Rectal smooth muscle tissue (tissue), 1 donor: ENCODE measurements at regions not wholly inside any gene's neighbourhood (a gene's known extent, or its start where the extent isn't known, plus 50 kb on each side); places are given as distances from the start of the nearest gene placed in this dataset.
"Not testable (repeated sequence)": the region's sequence is repeated elsewhere in the genome, so short reads cannot be mapped to it uniquely, and the experiment has no call there.

Experiments
- H3K27ac ChIP-seq: one replicate; pipeline ENCODE4 v1.7.0; 2013; ENCODE audit warnings: low read depth, low read length, inconsistent platforms
- H3K27me3 ChIP-seq: one replicate; pipeline ENCODE4 v1.7.0; 2013; ENCODE audit warnings: low read length; ENCODE audit not compliant: control insufficient read depth, insufficient read depth
- H3K36me3 ChIP-seq: one replicate; pipeline ENCODE4 v1.7.0; 2013; ENCODE audit warnings: low read length; ENCODE audit not compliant: control insufficient read depth, insufficient read depth
- H3K4me1 ChIP-seq: one replicate; pipeline ENCODE4 v1.7.0; 2013; ENCODE audit warnings: low read length; ENCODE audit not compliant: control insufficient read depth, insufficient read depth
- H3K4me3 ChIP-seq: one replicate; pipeline ENCODE4 v1.7.0; 2013; ENCODE audit warnings: low read length
- H3K9ac ChIP-seq: one replicate; pipeline ENCODE4 v1.7.0; 2013; ENCODE audit warnings: low read length

DNA sequence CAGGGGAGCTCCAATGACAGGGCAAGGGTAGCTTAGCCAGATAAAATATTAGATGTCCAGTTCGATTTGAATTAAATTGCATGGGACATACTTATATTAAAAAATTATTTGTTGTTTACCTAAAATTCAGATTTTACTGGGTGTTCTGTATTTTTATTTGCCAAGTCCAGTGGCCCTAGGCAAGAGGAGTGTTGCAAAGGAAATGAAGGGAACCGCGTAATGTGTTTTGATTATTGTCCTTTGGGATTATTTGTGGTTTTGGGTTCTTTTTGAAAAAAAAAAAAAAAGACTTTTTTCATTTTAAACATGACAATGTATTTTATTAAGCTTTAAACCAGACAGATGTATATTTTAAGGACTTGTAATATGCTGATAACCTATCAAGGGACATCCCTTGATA lies 179.3 kb downstream of the C9orf152 start:
- no peaks in the 10 kb centered on the region for H3K27me3 ChIP-seq
- H3K4me3 ChIP-seq, result no peak overlapping the region
- H3K36me3 ChIP-seq, result no peaks in the 10 kb centered on the region
- no peak overlapping the region for H3K27ac ChIP-seq
- H3K9ac ChIP-seq, result no peak overlapping the region
- no peaks in the 10 kb centered on the region for H3K4me1 ChIP-seq

GRCh38 chr9:110029429-110029955 lies 178.5 kb downstream of the C9orf152 start:
- Histone ChIP-seq H3K4me3 (no peak overlapping the region), H3K36me3 (no peaks in the 10 kb centered on the region), H3K27me3 (no peaks in the 10 kb centered on the region), H3K27ac (no peak overlapping the region), H3K9ac (no peak overlapping the region), H3K4me1 (no peaks in the 10 kb centered on the region)

- H3K4me3 ChIP-seq, result no peak overlapping the region
- H3K4me1 ChIP-seq, result no peaks in the 10 kb centered on the region
- H3K27ac ChIP-seq, result no peak overlapping the region
- no peak overlapping the region for H3K9ac ChIP-seq
- H3K36me3 ChIP-seq, result no peaks in the 10 kb centered on the region
- no peaks in the 10 kb centered on the region for H3K27me3 ChIP-seq
Measured at GRCh38 chr9:110029956-110030480, 177.9 kb downstream of the C9orf152 start.

- no peak overlapping the region for H3K4me3 ChIP-seq
- no peaks in the 10 kb centered on the region for H3K4me1 ChIP-seq
- H3K9ac ChIP-seq, result no peak overlapping the region
- H3K27ac ChIP-seq, result no peak overlapping the region
- no peaks in the 10 kb centered on the region for H3K27me3 ChIP-seq
- no peaks in the 10 kb centered on the region for H3K36me3 ChIP-seq
Measured at GRCh38 chr9:110030632-110031031, 177.3 kb downstream of the C9orf152 start.

GRCh38 chr9:110031511-110032173 lies 176.3 kb downstream of the C9orf152 start:
- Histone ChIP-seq H3K4me3 (no peak overlapping the region), H3K9ac (no peak overlapping the region), H3K4me1 (no peaks in the 10 kb centered on the region), H3K27ac (no peak overlapping the region), H3K36me3 (no peaks in the 10 kb centered on the region), H3K27me3 (no peaks in the 10 kb centered on the region)

GRCh38 chr9:110032532-110032931 lies 175.4 kb downstream of the C9orf152 start:
- H3K4me3 ChIP-seq, H3K9ac ChIP-seq, H3K27ac ChIP-seq, H3K36me3 ChIP-seq, H3K27me3 ChIP-seq, H3K4me1 ChIP-seq: not testable (repeated sequence)

DNA sequence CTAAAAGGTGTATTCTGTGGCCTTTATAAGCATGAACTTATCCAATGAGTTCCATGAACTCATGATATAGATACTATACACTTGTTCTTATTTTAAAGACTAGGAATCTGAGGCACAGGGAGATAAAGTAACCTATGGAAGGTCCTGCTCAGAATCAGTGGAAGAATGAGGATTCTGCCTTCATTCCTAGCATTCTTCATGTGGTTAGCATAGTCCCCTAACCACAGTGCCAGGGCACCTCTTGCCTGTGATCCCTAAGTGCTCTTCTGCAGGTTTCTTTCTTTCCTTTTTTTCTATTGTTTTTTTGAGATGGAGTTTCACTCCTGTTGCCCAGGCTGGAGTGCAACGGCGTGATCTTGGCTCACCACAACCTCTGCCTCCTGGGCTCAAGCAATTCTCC lies 174.1 kb downstream of the C9orf152 start:
- no peaks in the 10 kb centered on the region for H3K27me3 ChIP-seq
- H3K4me1 ChIP-seq, result no peaks in the 10 kb centered on the region
- no peak overlapping the region for H3K27ac ChIP-seq
- no peak overlapping the region for H3K9ac ChIP-seq
- no peak overlapping the region for H3K4me3 ChIP-seq
- no peaks in the 10 kb centered on the region for H3K36me3 ChIP-seq

DNA sequence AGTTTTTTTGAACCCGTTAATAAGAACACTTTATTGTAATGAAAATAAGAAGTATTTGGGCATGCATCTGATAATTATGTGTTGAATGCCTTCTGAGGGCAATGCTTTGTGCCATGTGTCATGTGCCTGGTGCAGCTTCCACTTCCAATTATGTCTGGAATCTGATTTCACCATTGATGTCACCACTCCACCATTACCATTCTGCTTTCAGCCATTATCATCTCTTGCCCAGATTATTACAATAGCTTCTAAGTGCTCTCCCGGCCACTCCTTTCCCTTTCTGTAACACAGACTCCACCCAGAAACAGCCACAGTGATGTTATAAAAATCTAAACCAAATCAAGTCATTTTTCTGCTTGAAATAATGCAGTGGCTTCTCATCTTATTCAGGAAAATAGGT lies 171.7 kb downstream of the C9orf152 start:
- no peaks in the 10 kb centered on the region for H3K4me1 ChIP-seq
- no peak overlapping the region for H3K9ac ChIP-seq
- H3K27ac ChIP-seq, result no peak overlapping the region
- no peaks in the 10 kb centered on the region for H3K27me3 ChIP-seq
- no peak overlapping the region for H3K4me3 ChIP-seq
- H3K36me3 ChIP-seq, result no peaks in the 10 kb centered on the region

DNA sequence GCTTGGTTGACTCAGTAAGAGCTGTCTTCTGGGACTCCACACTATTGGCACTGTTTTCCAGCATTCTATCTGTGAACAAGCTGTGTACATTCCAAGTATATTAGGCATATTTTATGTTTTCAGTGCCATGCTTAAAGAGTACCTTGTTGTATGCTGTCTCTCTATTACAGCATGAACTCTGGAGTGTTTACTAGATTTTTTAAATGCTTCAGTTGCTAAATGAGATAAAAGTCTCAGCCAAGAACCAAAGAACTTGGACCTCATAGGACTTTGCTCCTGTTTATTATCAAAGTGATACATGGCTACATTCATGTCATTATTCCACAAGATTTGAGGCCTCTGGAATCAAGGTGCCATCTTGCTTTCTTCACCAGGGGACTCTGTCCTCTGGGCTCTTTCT lies 167.2 kb downstream of the C9orf152 start:
- H3K27me3 ChIP-seq, result no peaks in the 10 kb centered on the region
- H3K4me3 ChIP-seq, result no peak overlapping the region
- H3K4me1 ChIP-seq, result no peaks in the 10 kb centered on the region
- H3K9ac ChIP-seq, result no peak overlapping the region
- H3K36me3 ChIP-seq, result no peaks in the 10 kb centered on the region
- H3K27ac ChIP-seq, result no peak overlapping the region

GRCh38 chr9:110041452-110041851 lies 166.5 kb downstream of the C9orf152 start:
- H3K27me3 ChIP-seq, result no peaks in the 10 kb centered on the region
- no peaks in the 10 kb centered on the region for H3K36me3 ChIP-seq
- H3K9ac ChIP-seq, result no peak overlapping the region
- no peak overlapping the region for H3K4me3 ChIP-seq
- no peaks in the 10 kb centered on the region for H3K4me1 ChIP-seq
- no peak overlapping the region for H3K27ac ChIP-seq

- peak overlapping the region; percentile 52 for H3K4me3 ChIP-seq
Measured at GRCh38 chr9:110047232-110047954, 160.6 kb downstream of the C9orf152 start.

GRCh38 chr9:110047955-110048402 lies 160.0 kb downstream of the C9orf152 start:
- Histone ChIP-seq H3K9ac (no peak overlapping the region), H3K4me1 (peaks cover 2% of the 10 kb centered on the region), H3K36me3 (no peaks in the 10 kb centered on the region), H3K27ac (no peak overlapping the region), H3K4me3 (peak overlapping the region; percentile 52), H3K27me3 (peaks cover 3% of the 10 kb centered on the region)

More at GRCh38 chr9:110047232-110047954, 160.6 kb downstream of the C9orf152 start:
- Histone ChIP-seq H3K27ac (no peak overlapping the region), H3K4me1 (peaks cover 2% of the 10 kb centered on the region), H3K36me3 (no peaks in the 10 kb centered on the region), H3K27me3 (peaks cover 3% of the 10 kb centered on the region), H3K9ac (no peak overlapping the region)
